Osteocyte (in vitro differentiated cells): ENCODE measurements at regions not wholly inside any gene's neighbourhood (a gene's known extent, or its start where the extent isn't known, plus 50 kb on each side); places are given as distances from the start of the nearest gene placed in this dataset.

Experiments used
- DNase-seq: peaks from one replicate; pipeline ENCODE4 v3.0.0; 2021; ENCODE audit warnings: mixed read lengths; ENCODE audit not compliant: unreplicated experiment; ENCODE audit errors: extremely low spot score
- H3K27ac Mint-ChIP-seq: one replicate; pipeline ENCODE4 v1.8.0; 2021; ENCODE audit warnings: mild to moderate bottlenecking, mixed read lengths; ENCODE audit not compliant: unreplicated experiment
- H3K27me3 Mint-ChIP-seq: one replicate; pipeline ENCODE4 v1.8.0; 2021; ENCODE audit warnings: mixed read lengths; ENCODE audit not compliant: unreplicated experiment
- H3K36me3 Mint-ChIP-seq: one replicate; pipeline ENCODE4 v1.8.0; 2021; ENCODE audit warnings: mixed read lengths; ENCODE audit not compliant: unreplicated experiment
- H3K4me1 Mint-ChIP-seq: one replicate; pipeline ENCODE4 v1.8.0; 2021; ENCODE audit warnings: mixed read lengths; ENCODE audit not compliant: unreplicated experiment
- H3K4me3 Mint-ChIP-seq: one replicate; pipeline ENCODE4 v1.8.0; 2021; ENCODE audit warnings: mild to moderate bottlenecking, moderate library complexity, mixed read lengths; ENCODE audit not compliant: unreplicated experiment
- H3K9me3 Mint-ChIP-seq: one replicate; pipeline ENCODE4 v1.8.0; 2021; ENCODE audit warnings: mixed read lengths; ENCODE audit not compliant: unreplicated experiment
- CTCF ChIP-seq: fragments of 200-600 bp; sonication (generic); IDR thresholded peaks from 2 replicates; pipeline ENCODE4 v1.5.0; 2021; ENCODE audit warnings: antibody characterized with exemption, mild to moderate bottlenecking, moderate library complexity

GRCh38 chr12:60185060-60185459, 589.2 kb downstream of the SLC16A7 start:
- Mint-ChIP-seq H3K27me3 (no peaks in the 10 kb centered on the region), H3K4me3 (no peak overlapping the region), H3K27ac (no peak overlapping the region), H3K9me3 (peaks cover 3% of the 10 kb centered on the region), H3K4me1 (no peaks in the 10 kb centered on the region), H3K36me3 (no peaks in the 10 kb centered on the region)
- no peak for DNase-seq
- TF ChIP-seq CTCF = no peak

DNA sequence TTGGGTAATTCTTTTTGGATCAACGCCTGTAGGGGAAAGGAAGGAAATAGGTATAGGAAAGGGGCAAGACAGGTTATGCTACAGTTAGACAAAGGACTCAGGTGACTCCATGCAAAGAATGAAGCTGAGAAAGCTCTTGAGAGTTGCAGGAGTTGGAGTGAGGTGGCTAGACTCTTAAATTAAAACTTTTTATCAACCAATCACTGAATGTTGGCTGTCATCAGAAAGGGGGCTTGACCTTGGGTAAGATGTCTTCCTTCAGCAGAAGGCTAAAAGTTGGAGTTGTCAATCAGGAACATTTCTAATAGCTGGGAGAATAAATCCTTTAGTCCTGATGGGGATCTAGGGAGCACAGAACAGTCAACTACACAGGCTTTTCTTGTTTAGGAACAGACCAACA, 595.4 kb downstream of the SLC16A7 start:
- Mint-ChIP-seq H3K9me3 (peaks cover 17% of the 10 kb centered on the region), H3K27ac (no peak overlapping the region), H3K4me1 (peaks cover 7% of the 10 kb centered on the region), H3K4me3 (no peak overlapping the region), H3K36me3 (no peaks in the 10 kb centered on the region), H3K27me3 (no peaks in the 10 kb centered on the region)
- no peak for TF ChIP-seq CTCF
- DNase-seq = no peak

GRCh38 chr12:60191676-60192359, 596.0 kb downstream of the SLC16A7 start:
- no peaks in the 10 kb centered on the region for H3K36me3 Mint-ChIP-seq
- H3K4me1 Mint-ChIP-seq = peaks cover 7% of the 10 kb centered on the region
- no peak for DNase-seq
- no peak overlapping the region for H3K4me3 Mint-ChIP-seq
- no peak overlapping the region for H3K27ac Mint-ChIP-seq
- H3K9me3 Mint-ChIP-seq = peaks cover 17% of the 10 kb centered on the region
- H3K27me3 Mint-ChIP-seq = no peaks in the 10 kb centered on the region
- no peak for TF ChIP-seq CTCF

- H3K9me3 Mint-ChIP-seq = peaks cover 17% of the 10 kb centered on the region
- H3K27me3 Mint-ChIP-seq = no peaks in the 10 kb centered on the region
- TF ChIP-seq CTCF = no peak
- H3K4me3 Mint-ChIP-seq = no peak overlapping the region
- peaks cover 7% of the 10 kb centered on the region for H3K4me1 Mint-ChIP-seq
- H3K27ac Mint-ChIP-seq = no peak overlapping the region
- DNase-seq = no peak
- H3K36me3 Mint-ChIP-seq = no peaks in the 10 kb centered on the region
Measured at GRCh38 chr12:60194678-60195077, 598.8 kb downstream of the SLC16A7 start.

DNA sequence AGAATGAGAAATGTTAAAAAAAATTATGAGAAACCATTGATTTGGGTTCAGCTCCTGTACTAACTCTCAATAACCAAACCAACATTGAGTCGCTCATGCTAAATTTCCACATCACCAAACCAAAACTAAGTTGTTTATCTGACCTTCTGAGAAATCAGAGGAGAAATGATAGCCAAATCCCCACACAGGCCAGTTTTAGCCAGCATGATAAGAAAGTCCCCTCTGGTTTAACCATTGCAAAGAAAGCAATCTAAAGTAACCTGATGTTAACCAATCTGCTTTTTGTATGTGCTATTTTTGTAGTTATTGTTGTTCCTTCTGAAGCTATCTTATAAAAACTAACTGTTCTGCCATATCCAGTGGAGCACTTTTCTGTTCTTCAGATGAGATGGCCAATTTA, 599.7 kb downstream of the SLC16A7 start:
- no peak for DNase-seq
- H3K27ac Mint-ChIP-seq = no peak overlapping the region
- no peaks in the 10 kb centered on the region for H3K36me3 Mint-ChIP-seq
- no peak overlapping the region for H3K4me3 Mint-ChIP-seq
- no peaks in the 10 kb centered on the region for H3K27me3 Mint-ChIP-seq
- H3K9me3 Mint-ChIP-seq = peaks cover 10% of the 10 kb centered on the region
- TF ChIP-seq CTCF = no peak
- H3K4me1 Mint-ChIP-seq = peaks cover 13% of the 10 kb centered on the region
